HCT116 (cell line): ENCODE measurements at regions not wholly inside any gene's neighbourhood (a gene's known extent, or its start where the extent isn't known, plus 50 kb on each side); places are given as distances from the start of the nearest gene placed in this dataset.
A peak's percentile ranks its signal among the peaks of the same experiment; 100 is the strongest.

ENCODE experiments used
- ATAC-seq: fragments of 200-7000 bp; cut with Tn5 transposase; 2 replicates; pipeline ENCODE4 v1.9.1; 2020; ENCODE audit warnings: mild to moderate bottlenecking, moderate library complexity
- BruUV-seq: library from RNA; stranded (reverse); fragments of 400-500 nt; replicated peaks from 2 replicates; lab custom pipeline; 2021; lab: Mats Ljungman, UMichigan
- CTCF ChIA-PET: fragments of 300-600 bp; sonication (Branson Sonifier 250); formaldehyde crosslinking; loops from one replicate; lab custom pipeline; 2021; ENCODE audit warnings: antibody characterized with exemption; lab: Charles Lee
- POLR2A ChIA-PET: fragments of 300-600, 350-600 bp; sonication (Branson Sonifier 250); formaldehyde crosslinking; loops from one replicate; lab custom pipeline; 2021; ENCODE audit warnings: antibody characterized with exemption; lab: Charles Lee
- RAD21 ChIA-PET, 2 experiments: fragments of 300-600 bp; sonication (Branson Sonifier 250); formaldehyde crosslinking; loops; one replicate each; lab custom pipeline; 2023; ENCODE audit warnings: low total read pairs in 2 of 2; ENCODE audit not compliant: uncharacterized antibody in 2 of 2, unreplicated experiment in 2 of 2, low non-redundant PET in 1 of 2; lab: Charles Lee
- DNase-seq: peaks from one replicate; pipeline ENCODE4 v3.0.0-alpha.2; 2010; ENCODE audit warnings: low read depth, low spot score
- H2AFZ ChIP-seq: fragments of 200-600 bp; shearing (Covaris generic), sonication (generic); 2 replicates; pipeline ENCODE4 v1.6.1; 2017; ENCODE audit warnings: low read depth, mixed run types, mixed read lengths, antibody characterized with exemption, low read length; ENCODE audit not compliant: poor library complexity, severe bottlenecking
- H3K27ac ChIP-seq: 2 replicates; pipeline ENCODE4 v1.5.1; 2012; ENCODE audit warnings: low read depth, low read length
- H3K27me3 ChIP-seq: fragments of 200-600 bp; sonication (generic); 2 replicates; pipeline ENCODE4 v1.6.1; 2016; ENCODE audit warnings: mixed run types, low read length, mixed read lengths; ENCODE audit not compliant: insufficient read depth
- H3K36me3 ChIP-seq, 2 experiments: fragments of 200-500 bp in 1 of 2; fragments of 200-600 bp in 1 of 2; sonication (Bioruptor generic) in 1 of 2; sonication (generic) in 1 of 2; 2 replicates each; pipeline versions ENCODE4 v1.5.1 to v1.6.1; 2014 to 2016; ENCODE audit warnings: low read length in 2 of 2, inconsistent platforms in 1 of 2, mixed read lengths in 1 of 2, mixed run types in 1 of 2; ENCODE audit not compliant: insufficient read depth in 2 of 2, control insufficient read depth in 1 of 2
- H3K4me1 ChIP-seq, 2 experiments: fragments of 200-600 bp in 1 of 2; sonication (generic) in 1 of 2; 2 replicates each; pipeline versions ENCODE4 v1.5.1 to v1.6.1; 2012 to 2017; ENCODE audit warnings: low read length in 2 of 2, inconsistent platforms in 1 of 2, mild to moderate bottlenecking in 1 of 2, mixed read lengths in 1 of 2, mixed run types in 1 of 2, moderate library complexity in 1 of 2; ENCODE audit not compliant: insufficient read depth in 2 of 2, control insufficient read depth in 1 of 2
- H3K4me2 ChIP-seq: fragments of 200-600 bp; sonication (generic); 2 replicates; pipeline ENCODE4 v1.6.1; 2017; ENCODE audit warnings: mixed run types, low read length, mixed read lengths
- H3K4me3 ChIP-seq, 2 experiments: fragments of 200-600 bp in 1 of 2; sonication (generic) in 1 of 2; replicated peaks in 1 of 2; 2 replicates each; pipeline ENCODE4 v1.5.1; 2011 to 2016; ENCODE audit warnings: low read length in 2 of 2, control low read depth in 1 of 2, low read depth in 1 of 2, mild to moderate bottlenecking in 1 of 2, mixed read lengths in 1 of 2, mixed run types in 1 of 2
- H3K79me2 ChIP-seq: fragments of 200-600 bp; sonication (generic); 2 replicates; pipeline ENCODE4 v1.6.1; 2017; ENCODE audit warnings: mild to moderate bottlenecking, mixed run types, low read length, moderate library complexity, mixed read lengths; ENCODE audit not compliant: insufficient read depth
- H3K9ac ChIP-seq: fragments of 200-600 bp; sonication (generic); 2 replicates; pipeline ENCODE4 v1.6.1; 2016; ENCODE audit warnings: low read length, mixed read lengths
- H3K9me2 ChIP-seq: fragments of 200-600 bp; sonication (generic), shearing (Covaris generic); 2 replicates; pipeline ENCODE4 v1.6.1; 2017; ENCODE audit warnings: mixed run types, mild to moderate bottlenecking, moderate library complexity; ENCODE audit not compliant: insufficient read depth
- H3K9me3 ChIP-seq, 2 experiments: fragments of 200-500 bp in 1 of 2; fragments of 200-600 bp in 1 of 2; sonication (Bioruptor generic) in 1 of 2; sonication (generic) in 1 of 2; 2 replicates each; pipeline ENCODE4 v1.6.1; 2014 to 2017; ENCODE audit warnings: low read length in 2 of 2, mixed read lengths in 2 of 2, inconsistent platforms in 1 of 2, low read depth in 1 of 2, mild to moderate bottlenecking in 1 of 2, mixed run types in 1 of 2, moderate library complexity in 1 of 2; ENCODE audit not compliant: control insufficient read depth in 1 of 2, insufficient read depth in 1 of 2
- H4K20me1 ChIP-seq: fragments of 200-600 bp; sonication (generic), shearing (Covaris generic); 2 replicates; pipeline ENCODE4 v1.6.1; 2017; ENCODE audit warnings: mixed run types, mild to moderate bottlenecking, moderate library complexity; ENCODE audit not compliant: insufficient read depth
- CBX3 ChIP-seq: IDR thresholded peaks from 2 replicates; pipeline ENCODE4 v1.6.1; 2012; ENCODE audit warnings: low read depth
- CEBPB ChIP-seq: IDR thresholded peaks from 2 replicates; pipeline ENCODE4 v1.6.1; 2012; ENCODE audit warnings: low read depth
- ELF1 ChIP-seq: IDR thresholded peaks from 2 replicates; pipeline ENCODE4 v1.6.1; 2012; ENCODE audit warnings: low read depth, borderline replicate concordance
- EZH2 ChIP-seq: fragments of 200-600 bp; sonication (generic); IDR thresholded peaks from 2 replicates; pipeline ENCODE4 v1.6.1; 2017; ENCODE audit warnings: antibody characterized with exemption, mixed run types
- FOSL1 ChIP-seq: IDR thresholded peaks from 2 replicates; pipeline ENCODE4 v1.6.1; 2012; ENCODE audit warnings: low read depth
- JUND ChIP-seq: IDR thresholded peaks from 2 replicates; pipeline ENCODE4 v1.6.1; 2012
- POLR2A ChIP-seq: IDR thresholded peaks from 2 replicates; pipeline ENCODE4 v1.7.0; 2011; ENCODE audit warnings: borderline replicate concordance; ENCODE audit not compliant: insufficient read depth, insufficient read length; ENCODE audit errors: extremely low read depth
- POLR2AphosphoS5 ChIP-seq: IDR thresholded peaks from 2 replicates; pipeline ENCODE4 v1.6.1; 2011; ENCODE audit warnings: mild to moderate bottlenecking, low read depth, low read length, moderate library complexity
- RAD21 ChIP-seq: IDR thresholded peaks from 2 replicates; pipeline ENCODE4 v1.6.1; 2012; ENCODE audit warnings: low read depth, mild to moderate bottlenecking
- SP1 ChIP-seq: IDR thresholded peaks from 2 replicates; pipeline ENCODE4 v1.6.1; 2012; ENCODE audit warnings: low read depth
- SRF ChIP-seq: IDR thresholded peaks from 2 replicates; pipeline ENCODE4 v1.6.1; 2012; ENCODE audit warnings: low read depth
- TCF7L2 ChIP-seq: IDR thresholded peaks from 2 replicates; pipeline ENCODE4 v1.7.0; 2011; ENCODE audit warnings: borderline replicate concordance, inconsistent platforms; ENCODE audit not compliant: insufficient read depth, insufficient read length; ENCODE audit errors: extremely low read depth
- ZNF274 ChIP-seq: fragments of 200-500 bp; sonication (Bioruptor generic); IDR thresholded peaks from 2 replicates; pipeline ENCODE4 v1.6.1; 2014; ENCODE audit warnings: mild to moderate bottlenecking, low read depth, low read length, inconsistent platforms
- intact Hi-C: fragments of 100-400 bp; cut with micrococcal nuclease; formaldehyde crosslinking; loops from 2 replicates; pipeline ENCODE4 v1.10.0; 2022
- TF ChIP-seq, protein P1 (sequence below): IDR thresholded peaks from 2 replicates; pipeline ENCODE4 v1.6.1; 2012
- TF ChIP-seq, protein P2 (sequence below): IDR thresholded peaks from 2 replicates; pipeline ENCODE4 v1.6.1; 2012
- TF ChIP-seq, protein P3 (sequence below): IDR thresholded peaks from 2 replicates; pipeline ENCODE4 v1.6.1; 2012; ENCODE audit warnings: low read depth
- TF ChIP-seq, protein P4 (sequence below), 3 experiments: fragments of 200-600 bp in 1 of 3; sonication (generic) in 1 of 3; IDR thresholded peaks in 2 of 3; conservative IDR thresholded peaks in 1 of 3; 2 replicates each; pipeline ENCODE4 v1.5.1; 2012 to 2017; ENCODE audit warnings: low read depth in 2 of 3, low read length in 2 of 3, antibody characterized with exemption in 1 of 3, borderline replicate concordance in 1 of 3, control low read depth in 1 of 3, mild to moderate bottlenecking in 1 of 3, mixed read lengths in 1 of 3, mixed run types in 1 of 3, moderate library complexity in 1 of 3; ENCODE audit not compliant: insufficient read depth in 1 of 3
- TF ChIP-seq, protein P5 (sequence below): IDR thresholded peaks from 2 replicates; pipeline ENCODE4 v1.6.1; 2011; ENCODE audit warnings: mild to moderate bottlenecking, low read length, moderate library complexity; ENCODE audit not compliant: insufficient replicate concordance; ENCODE audit errors: extremely low read depth

DNA sequence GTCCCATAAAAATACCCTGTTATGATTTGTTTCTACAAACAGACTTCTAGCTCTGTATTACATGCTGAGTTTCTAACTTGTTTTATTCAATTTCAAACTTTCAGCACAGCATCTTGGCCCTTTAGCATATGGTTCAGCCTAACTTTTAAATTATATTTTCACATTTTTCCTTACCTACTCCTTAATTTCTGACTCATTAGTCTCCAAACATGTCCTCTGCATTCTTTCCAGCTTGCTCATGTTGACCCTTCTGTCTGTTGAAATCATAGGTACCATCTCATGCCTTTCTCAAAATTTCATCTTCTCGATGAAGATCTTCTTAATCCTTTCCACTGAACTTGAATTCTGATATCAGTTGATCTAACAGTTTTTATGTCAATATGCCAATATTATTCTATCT lies 200.9 kb upstream of the RIOK2 start:
- H3K36me3 ChIP-seq = no peaks in the 10 kb centered on the region
- CTCF ChIA-PET = no interaction called here
- no peaks in the 10 kb centered on the region for H3K9me3 ChIP-seq
- no peaks in the 10 kb centered on the region for H4K20me1 ChIP-seq
- TF ChIP-seq SP1 (no peak), FOSL1 (peak; percentile 38), ELF1 (no peak), POLR2A (no peak), CBX3 (no peak), JUND (0 out of 2 replicates have a peak, but pooled peaks have one; percentile 10), CEBPB (0 out of 2 replicates have a peak, but pooled peaks have one; percentile 11), RAD21 (no peak), ZNF274 (no peak), TCF7L2 (no peak), SRF (no peak), EZH2 (no peak), POLR2AphosphoS5 (no peak)
- TF ChIP-seq, protein P1, sequence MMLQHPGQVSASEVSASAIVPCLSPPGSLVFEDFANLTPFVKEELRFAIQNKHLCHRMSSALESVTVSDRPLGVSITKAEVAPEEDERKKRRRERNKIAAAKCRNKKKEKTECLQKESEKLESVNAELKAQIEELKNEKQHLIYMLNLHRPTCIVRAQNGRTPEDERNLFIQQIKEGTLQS = no peak
- TF ChIP-seq, protein P2, sequence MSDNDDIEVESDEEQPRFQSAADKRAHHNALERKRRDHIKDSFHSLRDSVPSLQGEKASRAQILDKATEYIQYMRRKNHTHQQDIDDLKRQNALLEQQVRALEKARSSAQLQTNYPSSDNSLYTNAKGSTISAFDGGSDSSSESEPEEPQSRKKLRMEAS = no peak
- TF ChIP-seq, protein P3, sequence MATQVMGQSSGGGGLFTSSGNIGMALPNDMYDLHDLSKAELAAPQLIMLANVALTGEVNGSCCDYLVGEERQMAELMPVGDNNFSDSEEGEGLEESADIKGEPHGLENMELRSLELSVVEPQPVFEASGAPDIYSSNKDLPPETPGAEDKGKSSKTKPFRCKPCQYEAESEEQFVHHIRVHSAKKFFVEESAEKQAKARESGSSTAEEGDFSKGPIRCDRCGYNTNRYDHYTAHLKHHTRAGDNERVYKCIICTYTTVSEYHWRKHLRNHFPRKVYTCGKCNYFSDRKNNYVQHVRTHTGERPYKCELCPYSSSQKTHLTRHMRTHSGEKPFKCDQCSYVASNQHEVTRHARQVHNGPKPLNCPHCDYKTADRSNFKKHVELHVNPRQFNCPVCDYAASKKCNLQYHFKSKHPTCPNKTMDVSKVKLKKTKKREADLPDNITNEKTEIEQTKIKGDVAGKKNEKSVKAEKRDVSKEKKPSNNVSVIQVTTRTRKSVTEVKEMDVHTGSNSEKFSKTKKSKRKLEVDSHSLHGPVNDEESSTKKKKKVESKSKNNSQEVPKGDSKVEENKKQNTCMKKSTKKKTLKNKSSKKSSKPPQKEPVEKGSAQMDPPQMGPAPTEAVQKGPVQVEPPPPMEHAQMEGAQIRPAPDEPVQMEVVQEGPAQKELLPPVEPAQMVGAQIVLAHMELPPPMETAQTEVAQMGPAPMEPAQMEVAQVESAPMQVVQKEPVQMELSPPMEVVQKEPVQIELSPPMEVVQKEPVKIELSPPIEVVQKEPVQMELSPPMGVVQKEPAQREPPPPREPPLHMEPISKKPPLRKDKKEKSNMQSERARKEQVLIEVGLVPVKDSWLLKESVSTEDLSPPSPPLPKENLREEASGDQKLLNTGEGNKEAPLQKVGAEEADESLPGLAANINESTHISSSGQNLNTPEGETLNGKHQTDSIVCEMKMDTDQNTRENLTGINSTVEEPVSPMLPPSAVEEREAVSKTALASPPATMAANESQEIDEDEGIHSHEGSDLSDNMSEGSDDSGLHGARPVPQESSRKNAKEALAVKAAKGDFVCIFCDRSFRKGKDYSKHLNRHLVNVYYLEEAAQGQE = no peak
- TF ChIP-seq, protein P4, sequence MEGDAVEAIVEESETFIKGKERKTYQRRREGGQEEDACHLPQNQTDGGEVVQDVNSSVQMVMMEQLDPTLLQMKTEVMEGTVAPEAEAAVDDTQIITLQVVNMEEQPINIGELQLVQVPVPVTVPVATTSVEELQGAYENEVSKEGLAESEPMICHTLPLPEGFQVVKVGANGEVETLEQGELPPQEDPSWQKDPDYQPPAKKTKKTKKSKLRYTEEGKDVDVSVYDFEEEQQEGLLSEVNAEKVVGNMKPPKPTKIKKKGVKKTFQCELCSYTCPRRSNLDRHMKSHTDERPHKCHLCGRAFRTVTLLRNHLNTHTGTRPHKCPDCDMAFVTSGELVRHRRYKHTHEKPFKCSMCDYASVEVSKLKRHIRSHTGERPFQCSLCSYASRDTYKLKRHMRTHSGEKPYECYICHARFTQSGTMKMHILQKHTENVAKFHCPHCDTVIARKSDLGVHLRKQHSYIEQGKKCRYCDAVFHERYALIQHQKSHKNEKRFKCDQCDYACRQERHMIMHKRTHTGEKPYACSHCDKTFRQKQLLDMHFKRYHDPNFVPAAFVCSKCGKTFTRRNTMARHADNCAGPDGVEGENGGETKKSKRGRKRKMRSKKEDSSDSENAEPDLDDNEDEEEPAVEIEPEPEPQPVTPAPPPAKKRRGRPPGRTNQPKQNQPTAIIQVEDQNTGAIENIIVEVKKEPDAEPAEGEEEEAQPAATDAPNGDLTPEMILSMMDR (IDR thresholded peaks at IDR 0.05 in 2 of 3, conservative IDR thresholded peaks at IDR 0.05 in 1 of 3; ENCODE audit: borderline replicate concordance in 1 of 3, insufficient read depth in 1 of 3, low read depth in 2 of 3, low read length in 2 of 3) = no peak
- TF ChIP-seq, protein P5, sequence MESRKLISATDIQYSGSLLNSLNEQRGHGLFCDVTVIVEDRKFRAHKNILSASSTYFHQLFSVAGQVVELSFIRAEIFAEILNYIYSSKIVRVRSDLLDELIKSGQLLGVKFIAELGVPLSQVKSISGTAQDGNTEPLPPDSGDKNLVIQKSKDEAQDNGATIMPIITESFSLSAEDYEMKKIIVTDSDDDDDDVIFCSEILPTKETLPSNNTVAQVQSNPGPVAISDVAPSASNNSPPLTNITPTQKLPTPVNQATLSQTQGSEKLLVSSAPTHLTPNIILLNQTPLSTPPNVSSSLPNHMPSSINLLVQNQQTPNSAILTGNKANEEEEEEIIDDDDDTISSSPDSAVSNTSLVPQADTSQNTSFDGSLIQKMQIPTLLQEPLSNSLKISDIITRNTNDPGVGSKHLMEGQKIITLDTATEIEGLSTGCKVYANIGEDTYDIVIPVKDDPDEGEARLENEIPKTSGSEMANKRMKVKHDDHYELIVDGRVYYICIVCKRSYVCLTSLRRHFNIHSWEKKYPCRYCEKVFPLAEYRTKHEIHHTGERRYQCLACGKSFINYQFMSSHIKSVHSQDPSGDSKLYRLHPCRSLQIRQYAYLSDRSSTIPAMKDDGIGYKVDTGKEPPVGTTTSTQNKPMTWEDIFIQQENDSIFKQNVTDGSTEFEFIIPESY = no peak
- H3K27me3 ChIP-seq = no peaks in the 10 kb centered on the region
- no TSS peak for BruUV-seq
- H3K4me2 ChIP-seq = peak overlapping the region; percentile 8; the same call in 1 of the 2 replicates
- H3K79me2 ChIP-seq = no peaks in the 10 kb centered on the region
- POLR2A ChIA-PET = no interaction called here
- H3K4me3 ChIP-seq = no peak overlapping the region
- RAD21 ChIA-PET = no interaction called here
- no peak overlapping the region for H3K27ac ChIP-seq
- peaks cover 0 to 9% of the 10 kb centered on the region in 2 experiments; a peak in 2 of 4 replicates for H3K4me1 ChIP-seq
- DNase-seq = peak; percentile 8
- no peak overlapping the region for H2AFZ ChIP-seq
- H3K9ac ChIP-seq = no peak overlapping the region
- H3K9me2 ChIP-seq = no peaks in the 10 kb centered on the region
- ATAC-seq = no peak
- intact Hi-C loops = no loop called here
